Heart right ventricle (tissue), 16 donors: ENCODE measurements at regions not wholly inside any gene's neighbourhood (a gene's known extent, or its start where the extent isn't known, plus 50 kb on each side); places are given as distances from the start of the nearest gene placed in this dataset.

Experiments used
- ATAC-seq, 8 donors: fragments of 200-7000 bp; cut with Tn5 transposase; one replicate each; pipeline ENCODE4 v1.9.1; 2020; ENCODE audit warnings: mild to moderate bottlenecking in 8 of 8, moderate library complexity in 8 of 8, moderate number of reproducible peaks in 1 of 8
- DNase-seq, 2 donors: peaks; one replicate each; pipeline ENCODE4 v3.0.0-alpha.2; 2020
- H3K27ac ChIP-seq, 10 donors: fragments of 200-600 bp; sonication (generic) in 2 of 10; one replicate each; pipeline versions ENCODE4 v1.5.0 to v1.8.0; 2020 to 2022; ENCODE audit warnings: mild to moderate bottlenecking in 3 of 10
- H3K27me3 ChIP-seq, 7 donors: fragments of 200-600 bp; one replicate each; pipeline ENCODE4 v1.8.0; 2021 to 2022; ENCODE audit warnings: mild to moderate bottlenecking in 2 of 7
- H3K36me3 ChIP-seq, 9 donors: fragments of 200-600 bp; sonication (generic) in 1 of 9; one replicate each; pipeline versions ENCODE4 v1.5.0 to v1.8.0; 2020 to 2022; ENCODE audit warnings: mild to moderate bottlenecking in 2 of 9
- H3K4me1 ChIP-seq, 9 donors: fragments of 200-600 bp; sonication (generic) in 1 of 9; one replicate each; pipeline versions ENCODE4 v1.5.0 to v1.8.0; 2020 to 2022; ENCODE audit warnings: mild to moderate bottlenecking in 4 of 9
- H3K4me3 ChIP-seq, 10 donors: fragments of 200-600 bp; sonication (generic) in 2 of 10; one replicate each; pipeline versions ENCODE4 v1.5.0 to v1.8.0; 2020 to 2022; ENCODE audit warnings: mild to moderate bottlenecking in 7 of 10, moderate library complexity in 2 of 10
- H3K9me3 ChIP-seq, 11 donors: fragments of 200-600 bp in 10 of 11; sonication (generic) in 2 of 11; one replicate each; pipeline versions ENCODE4 v1.5.0 to v1.8.0; 2013 to 2022; ENCODE audit warnings: mild to moderate bottlenecking in 2 of 11, control low read depth in 1 of 11, moderate library complexity in 1 of 11
- CTCF ChIP-seq, 9 donors: fragments of 200-600 bp; sonication (generic) in 2 of 9; IDR thresholded peaks; one replicate each; pipeline versions ENCODE4 v1.5.0 to v1.8.0; 2021 to 2022; ENCODE audit warnings: antibody characterized with exemption in 9 of 9, mild to moderate bottlenecking in 5 of 9, moderate library complexity in 1 of 9
- WGBS, 2 donors: extraction: QIAGEN DNeasy Blood & Tissue Kit; methylation state at CpG; one replicate each; pipeline ENCODE4 v1.1.7; 2013; ENCODE audit warnings: inconsistent platforms in 1 of 2; 5-methylcytosine and 5-hydroxymethylcytosine counted together
- intact Hi-C, 10 donors: fragments of 100-400 bp; cut with DNase I; formaldehyde crosslinking; loops; one replicate each; pipeline versions ENCODE4 v1.11.1 to v1.14.2; 2022
- donor health status: Arrhythmogenic right ventricular cardiomyopathy.
- donor health status: ischemic (EF 13 %, LVEDD 7.1; RV severe dilation, severe dysfunction).
- donor health status: healthy with polysubstance abuse.
- donor health status: DM: no; HTN: yes; CAD: no.
- donor health status: DM: no; HTN: no; CAD: no.
- donor health status: ischemic (EF 25% LVEDD 6.9; RV normal size, moderate dysfunction).
- donor health status: ischemic (EF 25% LVEDD 5.7; RV mildly dilated, moderate dysfunction).
- donor health status: healthy.
- donor health status: DM: yes; HTN: yes; CAD: no.
- donor health status: Ischemic cardiomyopathy.
- donor health status: ischemic (EF 35%, LVEDD 5.7; RV mildly dilated, moderate dysfunction).
- donor health status: nonischemic (EF 11% LVEDD 7.7; RV severe dilation, severe dysfunction).
- donor health status: DM: yes; HTN: yes; CAD: no.
- donor health status: PGD.
- donor health status: ischemic (EF 29% LVEDD 5.4; RV normal size, mild dysfunction).
- donor health status: nonischemic (EF 23%, LVEDD 6.1; RV moderate dilation, normal function).

GRCh38 chr3:151949706-151950105 lies 76.3 kb downstream of the SUCNR1 start:
- Histone ChIP-seq H3K27me3 (no peaks in the 10 kb centered on the region), H3K4me1 (no peaks in the 10 kb centered on the region), H3K4me3 (no peak overlapping the region), H3K36me3 (no peaks in the 10 kb centered on the region), H3K27ac (no peak overlapping the region), H3K9me3 (no peaks in the 10 kb centered on the region)
- ATAC-seq (no peak), DNase-seq (no peak)
- no peak for TF ChIP-seq CTCF (IDR thresholded peaks at IDR 0.05)
- intact Hi-C loops, result no loop called here
- WGBS, 2 donors, result 92 to 94% methylated on average over 4 of the region's 4 CpGs

DNA sequence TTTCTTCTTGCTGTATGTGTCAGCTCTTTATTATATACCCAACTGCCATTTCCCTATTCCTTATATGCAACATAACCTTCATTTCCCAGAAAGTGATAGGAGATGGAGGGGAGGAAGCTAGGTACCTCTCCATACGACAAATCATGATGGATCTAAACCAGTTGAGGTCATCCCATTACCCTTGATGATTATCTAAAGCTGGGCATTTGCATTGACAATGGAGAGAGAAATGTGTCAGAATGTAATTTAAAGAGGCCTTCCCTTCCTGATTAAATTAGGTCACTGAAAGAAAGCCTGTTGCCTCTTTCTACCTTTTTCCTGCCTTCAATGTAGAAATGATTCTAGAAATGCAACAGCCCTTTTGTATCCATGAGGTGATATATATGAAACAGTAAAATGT lies 81.9 kb downstream of the SUCNR1 start:
- H3K9me3 ChIP-seq, result no peaks in the 10 kb centered on the region
- ATAC-seq (no peak), DNase-seq (no peak)
- no peak for TF ChIP-seq CTCF (IDR thresholded peaks at IDR 0.05)
- WGBS, 2 donors, result 44 to 53% methylated on average over 1 of the region's 1 CpG
- intact Hi-C loops, result no loop called here
- H3K4me1 ChIP-seq, result no peaks in the 10 kb centered on the region
- no peak overlapping the region for H3K4me3 ChIP-seq
- no peaks in the 10 kb centered on the region for H3K27me3 ChIP-seq
- H3K27ac ChIP-seq, result no peak overlapping the region
- no peaks in the 10 kb centered on the region for H3K36me3 ChIP-seq

DNA sequence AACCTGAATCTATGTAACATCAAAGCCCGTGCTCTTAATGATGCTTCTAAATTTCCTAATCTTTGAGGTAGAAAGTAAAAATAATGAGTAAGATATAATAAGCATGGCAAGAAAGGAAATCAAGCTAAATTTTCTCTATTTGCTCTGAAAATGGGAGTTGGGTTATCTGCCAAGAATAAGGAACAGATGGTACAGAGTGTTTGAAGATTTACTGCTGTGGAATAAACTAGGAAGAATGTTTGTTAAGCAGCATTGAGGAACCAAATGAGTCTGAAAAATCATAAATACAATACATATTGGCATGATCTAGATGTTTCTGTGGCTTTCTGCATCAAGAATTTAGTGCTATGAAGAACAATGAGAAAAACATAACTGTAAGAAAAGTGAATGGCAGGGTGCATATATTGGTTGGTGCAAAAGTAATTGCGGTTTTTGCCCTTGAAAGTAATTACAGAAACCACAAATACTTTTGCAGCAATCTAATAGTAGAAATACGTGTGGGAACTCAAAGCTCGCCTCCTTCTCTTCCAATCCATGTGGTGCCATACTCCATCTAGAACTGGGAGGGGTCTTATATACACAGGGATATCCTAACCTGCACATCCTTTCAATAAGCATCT lies 87.6 kb downstream of the SUCNR1 start:
- Histone ChIP-seq H3K9me3 (no peaks in the 10 kb centered on the region), H3K36me3 (no peaks in the 10 kb centered on the region), H3K27me3 (no peaks in the 10 kb centered on the region), H3K4me3 (no peak overlapping the region), H3K4me1 (no peaks in the 10 kb centered on the region), H3K27ac (no peak overlapping the region)
- no peak for TF ChIP-seq CTCF (IDR thresholded peaks at IDR 0.05)
- no peak for ATAC-seq
- 79 to 84% methylated on average over 4 of the region's 4 CpGs for WGBS, 2 donors
- intact Hi-C loops, result no loop called here
- no peak for DNase-seq

DNA sequence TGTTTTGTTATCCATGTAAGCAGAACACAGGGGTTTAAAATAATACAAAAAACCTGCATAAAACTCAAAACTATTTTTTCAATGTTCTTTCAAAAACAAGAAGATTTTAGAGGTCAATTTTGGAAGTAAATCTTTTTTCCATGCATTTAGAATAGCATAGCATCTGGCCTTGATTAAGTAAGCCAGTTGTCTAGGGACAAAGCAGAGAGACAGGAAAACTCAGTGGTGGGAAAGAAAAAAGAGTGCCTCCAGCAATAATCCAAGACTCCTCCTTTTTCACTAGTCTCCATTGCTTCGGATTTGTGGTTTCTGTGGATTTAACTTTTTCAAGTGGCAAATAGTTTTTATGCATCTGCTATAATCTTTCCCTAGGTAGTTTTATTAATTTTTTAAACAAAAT lies 88.9 kb downstream of the SUCNR1 start:
- DNase-seq (no peak), ATAC-seq (no peak)
- Histone ChIP-seq H3K36me3 (no peaks in the 10 kb centered on the region), H3K9me3 (no peaks in the 10 kb centered on the region), H3K27ac (no peak overlapping the region), H3K4me3 (no peak overlapping the region), H3K27me3 (no peaks in the 10 kb centered on the region), H3K4me1 (no peaks in the 10 kb centered on the region)
- intact Hi-C loops, result no loop called here
- WGBS, 2 donors, result 74 to 77% methylated on average over 1 of the region's 1 CpG
- no peak for TF ChIP-seq CTCF (IDR thresholded peaks at IDR 0.05)
